ENCODE measurements at regions not wholly inside any gene's neighbourhood (a gene's known extent, or its start where the extent isn't known, plus 50 kb on each side); places are given as distances from the start of the nearest gene placed in this dataset.
"Not testable (repeated sequence)": the region's sequence is repeated elsewhere in the genome, so short reads cannot be mapped to it uniquely, and the experiment has no call there.

GRCh38 chr9:33719581-33720374, 75.6 kb upstream of the PRSS3 start:
- intact Hi-C loops (cut with DNase I) = loop anchor here in 2 of 4 donors (2.0 to 5.0 kb wide), 2 partner anchors 92 to 95 kb away; no protein-coding TSS in a partner anchor
- Histone ChIP-seq H3K27me3 (ENCODE audit: control insufficient read depth, insufficient read depth) (no peaks in the 10 kb centered on the region), H3K9me3 (ENCODE audit: control insufficient read depth, low read length) (no peaks in the 10 kb centered on the region), H3K27ac (ENCODE audit: low read length) (no peak overlapping the region), H3K4me3 (ENCODE audit: low read length) (no peak overlapping the region), H3K4me1 (ENCODE audit: control insufficient read depth, insufficient read depth, low read length) (peaks cover 3% of the 10 kb centered on the region)
- DNase-seq (peak; percentile 16 to 52 (median 45)), ATAC-seq (peak; percentile 27 to 41)
- WGBS = 36% methylated on average over 19 of the region's 19 CpGs

- peak; percentile 77 to 87 for ATAC-seq
- peak; percentile 84 to 94 (median 93) for DNase-seq
- WGBS = 25% methylated on average over 32 of the region's 32 CpGs
- H3K4me3 ChIP-seq (ENCODE audit: low read length) = no peak overlapping the region
- H3K4me1 ChIP-seq (ENCODE audit: control insufficient read depth, insufficient read depth, low read length) = peaks cover 3% of the 10 kb centered on the region
- no peak overlapping the region for H3K27ac ChIP-seq (ENCODE audit: low read length)
- H3K27me3 ChIP-seq (ENCODE audit: control insufficient read depth, insufficient read depth) = no peaks in the 10 kb centered on the region
- no peaks in the 10 kb centered on the region for H3K9me3 ChIP-seq (ENCODE audit: control insufficient read depth, low read length)
- intact Hi-C loops (cut with DNase I) = loop anchor here in 3 of 4 donors (2.0 to 5.0 kb wide), 2 partner anchors 95 to 97 kb away; no protein-coding TSS in a partner anchor
These were observed 73.5 kb upstream of the PRSS3 start for GRCh38 chr9:33721674-33722358.

GRCh38 chr9:33722359-33722675, 73.0 kb upstream of the PRSS3 start:
- 52% methylated on average over 5 of the region's 5 CpGs for WGBS
- no peak for DNase-seq
- Histone ChIP-seq H3K27ac (ENCODE audit: low read length) (no peak overlapping the region), H3K4me1 (ENCODE audit: control insufficient read depth, insufficient read depth, low read length) (peaks cover 3% of the 10 kb centered on the region), H3K27me3 (ENCODE audit: control insufficient read depth, insufficient read depth) (no peaks in the 10 kb centered on the region), H3K4me3 (ENCODE audit: low read length) (no peak overlapping the region), H3K9me3 (ENCODE audit: control insufficient read depth, low read length) (no peaks in the 10 kb centered on the region)
- no peak for ATAC-seq
- intact Hi-C loops (cut with DNase I) = loop anchor here in 3 of 4 donors (2.0 to 5.0 kb wide), 2 partner anchors 95 to 98 kb away; no protein-coding TSS in a partner anchor

GRCh38 chr9:33728613-33729012, 66.7 kb upstream of the PRSS3 start:
- WGBS = 74% methylated on average over 1 of the region's 1 CpG
- H3K4me1 ChIP-seq (ENCODE audit: control insufficient read depth, insufficient read depth, low read length) = no peaks in the 10 kb centered on the region
- ATAC-seq = no peak

GRCh38 chr9:33731142-33731541, 64.2 kb upstream of the PRSS3 start:
- ATAC-seq (no peak), DNase-seq (no peak)
- Histone ChIP-seq H3K27me3 (ENCODE audit: control insufficient read depth, insufficient read depth) (no peaks in the 10 kb centered on the region), H3K27ac (ENCODE audit: low read length) (no peak overlapping the region), H3K9me3 (ENCODE audit: control insufficient read depth, low read length) (no peaks in the 10 kb centered on the region), H3K4me1 (ENCODE audit: control insufficient read depth, insufficient read depth, low read length) (no peaks in the 10 kb centered on the region), H3K4me3 (ENCODE audit: low read length) (no peak overlapping the region)
- intact Hi-C loops (cut with DNase I) = no loop called here
- 62% methylated on average over 4 of the region's 4 CpGs for whole genome bisulfite sequencing

More at GRCh38 chr9:33728613-33729012, 66.7 kb upstream of the PRSS3 start:
- Histone ChIP-seq H3K4me3 (ENCODE audit: low read length) (no peak overlapping the region), H3K9me3 (ENCODE audit: control insufficient read depth, low read length) (no peaks in the 10 kb centered on the region), H3K27ac (ENCODE audit: low read length) (no peak overlapping the region), H3K27me3 (ENCODE audit: control insufficient read depth, insufficient read depth) (no peaks in the 10 kb centered on the region)
- DNase-seq = no peak
- intact Hi-C loops (cut with DNase I) = no loop called here

- intact Hi-C loops (cut with DNase I) = no loop called here
- no peak overlapping the region for H3K27ac ChIP-seq (ENCODE audit: low read length)
- 44% methylated on average over 2 of the region's 2 CpGs for WGBS
- no peaks in the 10 kb centered on the region for H3K4me1 ChIP-seq (ENCODE audit: control insufficient read depth, insufficient read depth, low read length)
- no peak overlapping the region for H3K4me3 ChIP-seq (ENCODE audit: low read length)
- ATAC-seq (no peak), DNase-seq (no peak)
- no peaks in the 10 kb centered on the region for H3K27me3 ChIP-seq (ENCODE audit: control insufficient read depth, insufficient read depth)
- H3K9me3 ChIP-seq (ENCODE audit: control insufficient read depth, low read length) = no peaks in the 10 kb centered on the region
These were observed 63.7 kb upstream of the PRSS3 start for GRCh38 chr9:33731625-33732024.

GRCh38 chr9:33734247-33734940, 61.0 kb upstream of the PRSS3 start:
- 86% methylated on average over 5 of the region's 5 CpGs for WGBS
- ATAC-seq; intact Hi-C loops (cut with DNase I): not testable (repeated sequence)

GRCh38 chr9:33734941-33735835, 60.2 kb upstream of the PRSS3 start:
- H3K4me3 ChIP-seq (ENCODE audit: low read length); intact Hi-C loops (cut with DNase I); ATAC-seq; H3K4me1 ChIP-seq (ENCODE audit: control insufficient read depth, insufficient read depth, low read length); H3K27me3 ChIP-seq (ENCODE audit: control insufficient read depth, insufficient read depth); H3K27ac ChIP-seq (ENCODE audit: low read length); DNase-seq; H3K9me3 ChIP-seq (ENCODE audit: control insufficient read depth, low read length): not testable (repeated sequence)
- WGBS = 74% methylated on average over 6 of the region's 6 CpGs

More at GRCh38 chr9:33734247-33734940, 61.0 kb upstream of the PRSS3 start:
- not testable (repeated sequence) for H3K4me1 ChIP-seq (ENCODE audit: control insufficient read depth, insufficient read depth, low read length); H3K4me3 ChIP-seq (ENCODE audit: low read length); H3K27me3 ChIP-seq (ENCODE audit: control insufficient read depth, insufficient read depth); H3K9me3 ChIP-seq (ENCODE audit: control insufficient read depth, low read length); DNase-seq; H3K27ac ChIP-seq (ENCODE audit: low read length)

GRCh38 chr9:33737811-33738606, 57.4 kb upstream of the PRSS3 start:
- Histone ChIP-seq H3K27ac (ENCODE audit: low read length) (no peak overlapping the region), H3K27me3 (ENCODE audit: control insufficient read depth, insufficient read depth) (no peaks in the 10 kb centered on the region), H3K4me1 (ENCODE audit: control insufficient read depth, insufficient read depth, low read length) (no peaks in the 10 kb centered on the region), H3K4me3 (ENCODE audit: low read length) (no peak overlapping the region), H3K9me3 (ENCODE audit: control insufficient read depth, low read length) (no peaks in the 10 kb centered on the region)
- ATAC-seq (peak; percentile 40 to 48), DNase-seq (peak in 1 of 3 donors; percentile 43)
- intact Hi-C loops (cut with DNase I) = no loop called here
- 24% methylated on average over 5 of the region's 5 CpGs for WGBS

- Histone ChIP-seq H3K4me3 (ENCODE audit: low read length) (no peak overlapping the region), H3K4me1 (ENCODE audit: control insufficient read depth, insufficient read depth, low read length) (no peaks in the 10 kb centered on the region), H3K27ac (ENCODE audit: low read length) (no peak overlapping the region), H3K27me3 (ENCODE audit: control insufficient read depth, insufficient read depth) (no peaks in the 10 kb centered on the region), H3K9me3 (ENCODE audit: control insufficient read depth, low read length) (no peaks in the 10 kb centered on the region)
- no peak for DNase-seq
- no peak for ATAC-seq
- intact Hi-C loops (cut with DNase I) = no loop called here
These were observed 56.0 kb upstream of the PRSS3 start for GRCh38 chr9:33739398-33739797.

Measured in right cardiac atrium (tissue), 5 donors.